Left lung (tissue), 4 donors: ENCODE measurements at regions not wholly inside any gene's neighbourhood (a gene's known extent, or its start where the extent isn't known, plus 50 kb on each side); places are given as distances from the start of the nearest gene placed in this dataset.

ENCODE experiments used
- ATAC-seq: fragments of 200-7000 bp; cut with Tn5 transposase; one replicate; pipeline ENCODE4 v1.9.1; 2020; ENCODE audit warnings: moderate library complexity
- DNase-seq, 4 donors: peaks; one replicate each; pipeline ENCODE4 v3.0.0-alpha.2; 2013 to 2020
- H3K27ac ChIP-seq, 2 donors: fragments of 200-600 bp; sonication (generic) in 1 of 2; one replicate each; pipeline versions ENCODE4 v1.5.0 to v1.8.0; 2020 to 2021
- H3K27me3 ChIP-seq, 2 donors: fragments of 200-600 bp; sonication (generic) in 1 of 2; one replicate each; pipeline versions ENCODE4 v1.5.0 to v1.8.0; 2020 to 2021
- H3K36me3 ChIP-seq, 2 donors: fragments of 200-600 bp; sonication (generic) in 1 of 2; one replicate each; pipeline versions ENCODE4 v1.5.0 to v1.8.0; 2020 to 2021
- H3K4me1 ChIP-seq, 2 donors: fragments of 200-600 bp; one replicate each; pipeline ENCODE4 v1.8.0; 2021
- H3K4me3 ChIP-seq, 2 donors: fragments of 200-600 bp; sonication (generic) in 1 of 2; one replicate each; pipeline versions ENCODE4 v1.5.0 to v1.8.0; 2020 to 2021; ENCODE audit warnings: mild to moderate bottlenecking in 1 of 2
- H3K9me3 ChIP-seq, 2 donors: fragments of 200-600 bp; sonication (generic) in 1 of 2; one replicate each; pipeline versions ENCODE4 v1.5.0 to v1.8.0; 2020 to 2021
- intact Hi-C, 2 donors: fragments of 100-400 bp; cut with DNase I; formaldehyde crosslinking; loops; one replicate each; pipeline versions ENCODE4 v1.11.2 to v1.14.2; 2022
- TF ChIP-seq, protein P1 (sequence below), 2 donors: fragments of 200-600 bp; sonication (generic) in 1 of 2; IDR thresholded peaks; one replicate each; pipeline versions ENCODE4 v1.5.0 to v1.8.0; 2021; ENCODE audit warnings: antibody characterized with exemption in 2 of 2
- donor health status: DM: no; HTN: yes; CAD: no.
- donor health status: DM: no; HTN: no; CAD: no.

DNA sequence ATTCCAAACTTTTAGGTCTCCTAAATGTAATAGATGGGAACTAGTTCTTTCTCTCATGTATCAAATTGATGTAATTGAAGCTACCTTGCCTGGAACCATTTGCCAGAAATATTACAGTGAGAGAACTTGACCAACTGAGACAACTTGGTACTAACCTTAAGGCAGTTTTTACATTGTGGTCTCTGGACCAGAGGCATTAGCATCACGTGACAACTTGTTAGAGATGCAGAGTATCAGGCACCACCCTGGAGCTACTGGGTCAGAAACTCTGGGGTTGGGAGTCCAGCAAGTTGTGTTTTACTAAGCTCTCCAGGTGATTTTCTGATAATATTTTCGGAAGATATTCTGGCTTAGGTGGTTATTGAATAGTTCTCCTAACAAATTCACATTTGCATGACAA lies 982.1 kb upstream of the SLC35B3 start:
- no peaks in the 10 kb centered on the region for H3K4me1 ChIP-seq
- H3K9me3 ChIP-seq = no peaks in the 10 kb centered on the region
- intact Hi-C loops = no loop called here
- TF ChIP-seq, protein P1, sequence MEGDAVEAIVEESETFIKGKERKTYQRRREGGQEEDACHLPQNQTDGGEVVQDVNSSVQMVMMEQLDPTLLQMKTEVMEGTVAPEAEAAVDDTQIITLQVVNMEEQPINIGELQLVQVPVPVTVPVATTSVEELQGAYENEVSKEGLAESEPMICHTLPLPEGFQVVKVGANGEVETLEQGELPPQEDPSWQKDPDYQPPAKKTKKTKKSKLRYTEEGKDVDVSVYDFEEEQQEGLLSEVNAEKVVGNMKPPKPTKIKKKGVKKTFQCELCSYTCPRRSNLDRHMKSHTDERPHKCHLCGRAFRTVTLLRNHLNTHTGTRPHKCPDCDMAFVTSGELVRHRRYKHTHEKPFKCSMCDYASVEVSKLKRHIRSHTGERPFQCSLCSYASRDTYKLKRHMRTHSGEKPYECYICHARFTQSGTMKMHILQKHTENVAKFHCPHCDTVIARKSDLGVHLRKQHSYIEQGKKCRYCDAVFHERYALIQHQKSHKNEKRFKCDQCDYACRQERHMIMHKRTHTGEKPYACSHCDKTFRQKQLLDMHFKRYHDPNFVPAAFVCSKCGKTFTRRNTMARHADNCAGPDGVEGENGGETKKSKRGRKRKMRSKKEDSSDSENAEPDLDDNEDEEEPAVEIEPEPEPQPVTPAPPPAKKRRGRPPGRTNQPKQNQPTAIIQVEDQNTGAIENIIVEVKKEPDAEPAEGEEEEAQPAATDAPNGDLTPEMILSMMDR (IDR thresholded peaks at IDR 0.05) = no peak
- no peaks in the 10 kb centered on the region for H3K36me3 ChIP-seq
- no peaks in the 10 kb centered on the region for H3K27me3 ChIP-seq
- H3K4me3 ChIP-seq = no peak overlapping the region
- DNase-seq = no peak
- ATAC-seq = no peak
- H3K27ac ChIP-seq = no peak overlapping the region

DNA sequence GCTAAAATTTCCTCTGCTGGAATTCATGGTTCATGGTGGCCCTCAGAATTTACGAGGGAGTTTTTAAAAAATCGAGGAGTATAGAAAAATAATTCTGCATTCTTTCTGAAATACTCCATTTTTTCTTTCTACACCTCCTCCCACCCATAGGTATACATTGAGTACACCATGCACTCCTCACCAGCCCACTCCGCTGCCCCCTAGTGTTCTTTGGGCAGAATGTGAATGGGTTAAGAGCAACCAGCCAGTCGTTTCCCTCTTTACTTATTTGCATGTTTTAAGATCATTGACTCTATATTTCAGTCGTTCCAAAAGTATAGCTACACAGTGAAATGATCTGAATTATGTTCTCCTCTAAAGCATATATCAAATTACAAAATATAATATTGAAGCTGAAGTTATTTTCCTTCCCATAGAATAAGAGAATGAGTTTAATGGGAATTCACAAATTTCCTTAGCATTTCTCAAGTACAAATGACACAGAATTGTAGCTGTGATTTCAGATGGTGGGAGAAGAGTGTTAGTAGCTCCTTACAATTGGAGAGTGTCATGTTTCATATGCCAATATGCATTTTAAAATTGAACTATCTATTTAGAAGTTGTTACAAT lies 977.7 kb upstream of the SLC35B3 start:
- peak; percentile 80 for ATAC-seq
- no peak overlapping the region for H3K27ac ChIP-seq
- intact Hi-C loops = no loop called here
- no peaks in the 10 kb centered on the region for H3K4me1 ChIP-seq
- TF ChIP-seq, protein P1 (IDR thresholded peaks at IDR 0.05) = peak; percentile 30 to 61
- DNase-seq = no peak
- H3K4me3 ChIP-seq = no peak overlapping the region
- H3K9me3 ChIP-seq = no peaks in the 10 kb centered on the region
- no peaks in the 10 kb centered on the region for H3K27me3 ChIP-seq
- no peaks in the 10 kb centered on the region for H3K36me3 ChIP-seq

DNA sequence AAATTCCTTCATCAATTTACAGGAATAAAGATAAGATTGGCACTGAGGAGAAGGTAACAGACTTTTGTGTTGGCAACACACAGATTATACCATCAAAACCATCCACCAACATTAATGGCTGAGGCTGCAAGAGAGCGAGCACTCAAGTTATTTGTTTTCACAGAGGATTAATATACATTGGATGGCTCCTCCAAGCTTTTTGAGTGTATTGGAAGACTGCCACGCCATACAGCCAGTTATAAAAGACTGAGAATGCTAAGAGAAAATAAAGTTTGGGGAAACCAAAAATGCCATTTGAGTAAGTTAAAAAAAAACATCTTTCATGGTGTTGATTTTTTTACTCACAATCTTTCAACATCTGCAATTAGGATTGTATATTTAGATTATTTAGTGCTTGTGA lies 973.8 kb upstream of the SLC35B3 start:
- ATAC-seq (no peak), DNase-seq (no peak)
- H3K4me3 ChIP-seq = no peak overlapping the region
- H3K9me3 ChIP-seq = no peaks in the 10 kb centered on the region
- H3K36me3 ChIP-seq = no peaks in the 10 kb centered on the region
- TF ChIP-seq, protein P1 (IDR thresholded peaks at IDR 0.05) = no peak
- no peaks in the 10 kb centered on the region for H3K27me3 ChIP-seq
- intact Hi-C loops = no loop called here
- no peaks in the 10 kb centered on the region for H3K4me1 ChIP-seq
- no peak overlapping the region for H3K27ac ChIP-seq

DNA sequence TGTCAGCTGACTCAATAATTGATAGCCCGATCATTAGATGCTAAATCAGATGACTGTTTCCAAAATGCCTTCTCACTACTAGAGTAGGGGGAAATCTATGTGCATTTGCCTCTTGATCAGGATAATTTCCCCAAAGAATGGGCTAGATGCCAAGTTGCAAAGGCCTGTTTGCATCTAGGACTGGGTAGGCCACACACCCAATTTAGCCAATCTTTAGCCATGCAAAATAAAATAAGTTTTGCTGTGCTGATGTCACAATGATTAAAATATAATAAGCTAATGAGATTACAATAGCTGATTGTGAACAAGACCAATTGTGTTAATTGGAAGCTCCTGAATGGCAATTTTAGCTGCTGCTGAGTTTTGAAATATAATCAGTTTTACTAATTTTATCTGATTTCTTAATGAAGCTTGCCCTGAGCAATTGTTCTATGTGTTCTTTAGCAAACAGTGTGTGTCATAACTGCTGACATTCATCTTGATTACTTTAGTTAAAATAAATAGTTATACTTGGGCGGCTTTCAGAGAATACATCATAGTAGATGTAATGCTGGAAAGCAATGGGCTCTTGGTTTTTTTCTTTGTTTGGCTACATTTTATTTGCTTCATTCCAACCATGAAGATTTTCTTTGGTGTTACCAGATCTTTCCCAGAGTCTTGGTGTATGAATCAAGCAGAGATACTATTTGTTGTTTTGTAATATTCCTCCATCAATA lies 973.2 kb upstream of the SLC35B3 start:
- intact Hi-C loops = no loop called here

DNA sequence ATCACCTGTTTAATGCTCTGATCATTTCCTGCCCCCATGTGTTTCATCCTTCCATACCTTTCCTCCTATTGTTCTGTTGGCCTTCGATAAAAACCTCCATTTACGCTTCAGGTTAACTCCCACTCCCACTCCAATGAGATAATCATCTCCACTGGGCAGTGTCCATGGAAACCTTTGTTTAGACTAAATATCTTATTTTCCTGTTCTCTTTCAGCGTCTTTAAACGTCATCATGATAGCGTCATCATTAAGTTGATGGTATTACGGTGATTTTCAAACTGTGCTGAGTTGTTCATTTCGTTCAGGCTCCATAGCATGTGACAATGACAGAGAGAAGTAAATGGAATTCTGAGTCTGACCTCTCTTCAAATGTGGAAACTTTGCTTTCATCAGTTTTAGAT lies 970.5 kb upstream of the SLC35B3 start:
- Histone ChIP-seq H3K27me3 (no peaks in the 10 kb centered on the region), H3K4me3 (no peak overlapping the region), H3K9me3 (no peaks in the 10 kb centered on the region), H3K4me1 (no peaks in the 10 kb centered on the region), H3K27ac (no peak overlapping the region), H3K36me3 (no peaks in the 10 kb centered on the region)
- ATAC-seq (no peak), DNase-seq (no peak)
- TF ChIP-seq, protein P1 (IDR thresholded peaks at IDR 0.05) = no peak
- intact Hi-C loops = no loop called here

More for the DNA sequence above, 973.2 kb upstream of the SLC35B3 start:
- ATAC-seq (no peak), DNase-seq (no peak)
- H3K27ac ChIP-seq = no peak overlapping the region
- H3K4me1 ChIP-seq = no peaks in the 10 kb centered on the region
- H3K27me3 ChIP-seq = no peaks in the 10 kb centered on the region
- H3K9me3 ChIP-seq = no peaks in the 10 kb centered on the region
- no peaks in the 10 kb centered on the region for H3K36me3 ChIP-seq
- TF ChIP-seq, protein P1 (IDR thresholded peaks at IDR 0.05) = no peak
- no peak overlapping the region for H3K4me3 ChIP-seq
